ENCODE measurements at regions not wholly inside any gene's neighbourhood (a gene's known extent, or its start where the extent isn't known, plus 50 kb on each side); places are given as distances from the start of the nearest gene placed in this dataset.

- no peaks in the 10 kb centered on the region for H3F3A ChIP-seq (ENCODE audit: insufficient read depth)
- H3K27ac ChIP-seq (ENCODE audit: low read depth, low read length): no peak overlapping the region
- no peaks in the 10 kb centered on the region for H3K36me3 ChIP-seq (ENCODE audit: low read length)
- no peaks in the 10 kb centered on the region for H4K20me1 ChIP-seq (ENCODE audit: low read depth, low read length)
- TF ChIP-seq, protein P1, sequence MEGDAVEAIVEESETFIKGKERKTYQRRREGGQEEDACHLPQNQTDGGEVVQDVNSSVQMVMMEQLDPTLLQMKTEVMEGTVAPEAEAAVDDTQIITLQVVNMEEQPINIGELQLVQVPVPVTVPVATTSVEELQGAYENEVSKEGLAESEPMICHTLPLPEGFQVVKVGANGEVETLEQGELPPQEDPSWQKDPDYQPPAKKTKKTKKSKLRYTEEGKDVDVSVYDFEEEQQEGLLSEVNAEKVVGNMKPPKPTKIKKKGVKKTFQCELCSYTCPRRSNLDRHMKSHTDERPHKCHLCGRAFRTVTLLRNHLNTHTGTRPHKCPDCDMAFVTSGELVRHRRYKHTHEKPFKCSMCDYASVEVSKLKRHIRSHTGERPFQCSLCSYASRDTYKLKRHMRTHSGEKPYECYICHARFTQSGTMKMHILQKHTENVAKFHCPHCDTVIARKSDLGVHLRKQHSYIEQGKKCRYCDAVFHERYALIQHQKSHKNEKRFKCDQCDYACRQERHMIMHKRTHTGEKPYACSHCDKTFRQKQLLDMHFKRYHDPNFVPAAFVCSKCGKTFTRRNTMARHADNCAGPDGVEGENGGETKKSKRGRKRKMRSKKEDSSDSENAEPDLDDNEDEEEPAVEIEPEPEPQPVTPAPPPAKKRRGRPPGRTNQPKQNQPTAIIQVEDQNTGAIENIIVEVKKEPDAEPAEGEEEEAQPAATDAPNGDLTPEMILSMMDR (IDR thresholded peaks at IDR 0.05; ENCODE audit: insufficient read depth, low read length, poor library complexity, severe bottlenecking): no peak
- no peak for TF ChIP-seq EZH2phosphoT487 (conservative IDR thresholded peaks at IDR 0.05; ENCODE audit: low read length)
- H3K79me2 ChIP-seq (ENCODE audit: insufficient read depth, low read length): no peaks in the 10 kb centered on the region
- H3K9me3 ChIP-seq (ENCODE audit: insufficient read depth, low read length): no peaks in the 10 kb centered on the region
- H3K4me2 ChIP-seq (ENCODE audit: low read depth, low read length, poor library complexity, severe bottlenecking): no peak overlapping the region
- no peak overlapping the region for H2AFZ ChIP-seq (ENCODE audit: low read depth, low read length, severe bottlenecking)
- no peak overlapping the region for H3K4me3 ChIP-seq (ENCODE audit: insufficient read depth, low read length, poor library complexity, severe bottlenecking)
- H3K9me2 ChIP-seq (replicated peaks; ENCODE audit: insufficient read depth, low read length): no peaks in the 10 kb centered on the region
- no peaks in the 10 kb centered on the region for H3K27me3 ChIP-seq (ENCODE audit: low read length)
- no peak overlapping the region for H3K9ac ChIP-seq (ENCODE audit: low read length)
Observed at GRCh38 chr2:129827311-129828090, 152.0 kb upstream of the RAB6C start.

DNA sequence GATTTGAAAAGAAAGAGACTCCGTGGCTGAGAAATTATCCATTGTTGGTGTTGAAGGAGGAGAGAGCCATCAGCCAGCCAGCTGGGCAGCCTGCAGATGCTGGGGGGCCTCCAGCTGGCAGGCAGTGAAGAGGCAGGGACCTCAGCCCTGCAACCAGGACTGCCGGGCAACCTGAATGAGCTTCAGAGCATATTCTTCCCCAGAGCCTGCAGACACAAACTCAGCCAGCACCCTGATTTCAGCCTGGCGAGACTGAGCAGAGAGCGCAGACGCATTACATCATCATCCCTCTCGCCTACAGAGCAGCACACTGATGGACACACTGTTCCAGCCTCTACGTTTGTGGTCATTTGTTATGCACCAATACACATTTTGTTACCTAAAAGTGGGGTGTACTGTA, 150.7 kb upstream of the RAB6C start:
- Histone ChIP-seq H3K27me3 (ENCODE audit: low read length) (no peaks in the 10 kb centered on the region), H4K20me1 (ENCODE audit: low read depth, low read length) (no peaks in the 10 kb centered on the region), H3K27ac (ENCODE audit: low read depth, low read length) (no peak overlapping the region), H3K9me3 (ENCODE audit: insufficient read depth, low read length) (no peaks in the 10 kb centered on the region), H2AFZ (ENCODE audit: low read depth, low read length, severe bottlenecking) (no peak overlapping the region), H3K9me2 (replicated peaks; ENCODE audit: insufficient read depth, low read length) (no peaks in the 10 kb centered on the region), H3K36me3 (ENCODE audit: low read length) (no peaks in the 10 kb centered on the region), H3K79me2 (ENCODE audit: insufficient read depth, low read length) (no peaks in the 10 kb centered on the region), H3K4me2 (ENCODE audit: low read depth, low read length, poor library complexity, severe bottlenecking) (no peak overlapping the region), H3K4me3 (ENCODE audit: insufficient read depth, low read length, poor library complexity, severe bottlenecking) (no peak overlapping the region), H3K9ac (ENCODE audit: low read length) (no peak overlapping the region), H3F3A (ENCODE audit: insufficient read depth) (no peaks in the 10 kb centered on the region)
- no peak for TF ChIP-seq EZH2phosphoT487 (conservative IDR thresholded peaks at IDR 0.05; ENCODE audit: low read length)
- TF ChIP-seq, protein P1 (IDR thresholded peaks at IDR 0.05; ENCODE audit: insufficient read depth, low read length, poor library complexity, severe bottlenecking): no peak

- Histone ChIP-seq H3K9ac (ENCODE audit: low read length) (no peak overlapping the region), H3K27me3 (ENCODE audit: low read length) (no peaks in the 10 kb centered on the region), H3K9me3 (ENCODE audit: insufficient read depth, low read length) (no peaks in the 10 kb centered on the region), H4K20me1 (ENCODE audit: low read depth, low read length) (no peaks in the 10 kb centered on the region), H3K27ac (ENCODE audit: low read depth, low read length) (no peak overlapping the region), H3K36me3 (ENCODE audit: low read length) (no peaks in the 10 kb centered on the region), H3K9me2 (replicated peaks; ENCODE audit: insufficient read depth, low read length) (no peaks in the 10 kb centered on the region), H3K79me2 (ENCODE audit: insufficient read depth, low read length) (no peaks in the 10 kb centered on the region), H3F3A (ENCODE audit: insufficient read depth) (no peaks in the 10 kb centered on the region), H3K4me2 (ENCODE audit: low read depth, low read length, poor library complexity, severe bottlenecking) (no peak overlapping the region), H3K4me3 (ENCODE audit: insufficient read depth, low read length, poor library complexity, severe bottlenecking) (no peak overlapping the region), H2AFZ (ENCODE audit: low read depth, low read length, severe bottlenecking) (no peak overlapping the region)
- TF ChIP-seq, protein P1 (IDR thresholded peaks at IDR 0.05; ENCODE audit: insufficient read depth, low read length, poor library complexity, severe bottlenecking): no peak
- no peak for TF ChIP-seq EZH2phosphoT487 (conservative IDR thresholded peaks at IDR 0.05; ENCODE audit: low read length)
Observed at GRCh38 chr2:129829588-129829987, 149.9 kb upstream of the RAB6C start.
